ENCODE measurements at regions not wholly inside any gene's neighbourhood (a gene's known extent, or its start where the extent isn't known, plus 50 kb on each side); places are given as distances from the start of the nearest gene placed in this dataset.
A peak's percentile ranks its signal among the peaks of the same experiment; 100 is the strongest.

DNA sequence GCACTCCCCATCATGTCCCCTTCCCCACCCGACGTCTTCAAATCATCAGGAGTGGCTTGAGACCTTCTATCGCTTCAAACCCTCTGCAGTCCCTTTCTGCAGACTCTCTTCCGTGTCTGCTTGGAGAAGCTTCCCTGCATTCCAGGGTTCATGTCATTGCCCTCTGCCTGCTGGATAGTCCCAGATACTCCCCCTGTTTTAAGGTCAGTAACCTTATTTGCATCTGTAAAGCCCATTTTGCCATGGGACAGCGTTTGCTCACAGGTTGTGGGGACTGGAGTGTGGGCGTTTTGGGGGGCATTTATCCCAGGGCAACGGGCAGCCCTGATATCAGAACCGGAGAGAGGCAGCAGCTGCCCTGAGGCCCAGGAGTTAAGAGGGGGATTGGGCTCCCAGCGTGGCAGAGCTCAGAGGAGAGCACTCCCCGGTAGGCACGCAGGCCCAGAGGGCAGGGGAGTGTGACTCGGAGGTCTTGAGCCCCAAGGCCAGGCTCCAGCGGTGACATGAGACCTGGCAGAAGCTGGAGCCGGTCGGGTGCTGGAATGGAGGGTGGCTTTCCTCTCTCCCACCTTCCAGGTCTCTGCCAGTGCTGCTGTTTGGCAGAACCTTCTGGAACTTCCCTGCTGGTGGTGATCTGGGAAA lies 73.8 kb downstream of the RTP5 start:
- DNase-seq: no peak

DNA sequence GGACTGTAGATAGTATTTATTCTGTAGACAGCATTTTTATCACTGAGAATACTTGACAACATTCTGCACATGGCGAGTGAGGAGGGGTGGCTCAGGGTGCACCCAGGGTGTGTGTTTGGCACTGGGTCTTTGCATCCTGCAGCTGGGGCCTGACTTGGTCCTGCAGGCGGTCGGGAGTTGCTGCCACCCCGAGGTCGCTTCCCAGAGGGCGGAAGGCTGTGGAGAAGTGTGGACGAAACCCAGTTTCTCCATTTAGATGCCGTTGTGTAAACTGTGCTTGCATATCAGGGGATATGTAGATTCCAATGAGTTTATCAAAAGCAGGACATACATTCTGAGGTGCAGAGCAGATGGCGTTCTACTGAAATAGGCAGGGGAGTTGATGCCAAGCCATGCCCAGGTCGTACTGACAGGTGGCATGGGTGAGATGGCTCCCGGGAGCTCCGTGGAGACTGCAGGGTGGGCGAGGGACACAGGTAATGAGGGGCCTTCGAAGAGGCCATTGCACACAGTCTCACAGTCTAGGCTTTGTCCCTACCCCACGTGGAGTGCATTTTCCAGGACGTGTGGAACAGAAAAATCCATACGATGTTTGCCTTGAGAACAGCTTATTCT lies 74.5 kb downstream of the RTP5 start:
- no peak for DNase-seq

DNA sequence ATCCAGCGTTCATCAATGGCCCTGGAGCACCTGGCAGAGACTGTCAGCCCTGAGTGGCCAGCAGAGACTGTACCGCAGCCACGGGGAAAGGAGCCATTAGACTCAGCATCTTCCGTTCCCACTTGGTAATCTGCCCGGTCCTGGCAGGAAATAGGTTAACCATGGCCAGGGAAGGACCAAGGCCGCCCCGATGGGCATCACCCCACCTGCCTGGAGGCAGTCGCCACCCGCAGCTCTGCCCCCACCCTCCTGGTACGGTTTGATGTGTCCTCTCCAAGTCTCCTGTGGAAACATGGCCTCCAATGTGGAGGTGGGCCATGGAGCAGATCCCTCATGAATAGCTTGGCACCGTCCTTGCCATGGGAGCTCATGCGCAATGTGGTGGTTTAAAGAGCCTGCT lies 75.3 kb downstream of the RTP5 start:
- DNase-seq: no peak

DNA sequence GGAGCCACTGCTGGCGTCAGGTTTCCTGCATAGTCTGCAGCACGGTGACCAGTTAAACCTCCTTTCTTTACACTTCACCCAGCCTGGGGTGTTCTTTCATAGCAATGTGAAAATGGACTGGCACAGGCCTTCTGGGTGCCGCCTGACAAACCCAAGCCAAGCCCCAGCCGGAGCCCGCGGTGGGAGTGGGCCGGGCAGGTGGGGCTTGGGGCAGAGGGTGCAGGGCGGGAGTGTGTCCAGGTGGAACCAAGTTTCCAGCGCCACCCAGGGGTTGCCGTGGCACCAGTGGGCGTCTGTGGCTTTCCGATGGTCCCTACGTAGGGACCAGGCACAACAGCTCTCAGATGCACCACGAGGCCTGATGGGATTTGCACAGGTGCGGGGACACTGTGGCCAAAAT lies 75.8 kb downstream of the RTP5 start:
- no peak for DNase-seq

DNA sequence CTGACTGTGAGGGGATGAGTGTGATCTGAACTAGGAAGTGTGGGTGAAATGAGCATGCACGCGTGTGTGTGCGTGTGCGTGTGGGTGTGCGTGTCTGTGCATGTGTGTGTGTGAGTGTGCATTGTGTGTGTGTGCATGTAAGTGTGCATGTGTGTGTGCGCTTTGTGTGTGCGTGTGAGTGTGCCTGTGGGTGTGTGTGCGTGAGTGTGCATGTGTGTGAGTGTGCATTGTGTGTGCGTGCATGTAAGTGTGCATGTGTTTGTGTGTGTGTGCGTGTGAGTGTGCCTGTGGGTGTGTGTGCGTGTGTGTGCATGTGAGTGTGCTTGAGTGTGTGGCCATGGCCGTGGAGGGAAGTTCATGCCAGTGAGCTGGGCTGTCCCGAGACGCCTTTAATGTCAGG lies 76.3 kb downstream of the RTP5 start:
- DNase-seq: no peak

DNA sequence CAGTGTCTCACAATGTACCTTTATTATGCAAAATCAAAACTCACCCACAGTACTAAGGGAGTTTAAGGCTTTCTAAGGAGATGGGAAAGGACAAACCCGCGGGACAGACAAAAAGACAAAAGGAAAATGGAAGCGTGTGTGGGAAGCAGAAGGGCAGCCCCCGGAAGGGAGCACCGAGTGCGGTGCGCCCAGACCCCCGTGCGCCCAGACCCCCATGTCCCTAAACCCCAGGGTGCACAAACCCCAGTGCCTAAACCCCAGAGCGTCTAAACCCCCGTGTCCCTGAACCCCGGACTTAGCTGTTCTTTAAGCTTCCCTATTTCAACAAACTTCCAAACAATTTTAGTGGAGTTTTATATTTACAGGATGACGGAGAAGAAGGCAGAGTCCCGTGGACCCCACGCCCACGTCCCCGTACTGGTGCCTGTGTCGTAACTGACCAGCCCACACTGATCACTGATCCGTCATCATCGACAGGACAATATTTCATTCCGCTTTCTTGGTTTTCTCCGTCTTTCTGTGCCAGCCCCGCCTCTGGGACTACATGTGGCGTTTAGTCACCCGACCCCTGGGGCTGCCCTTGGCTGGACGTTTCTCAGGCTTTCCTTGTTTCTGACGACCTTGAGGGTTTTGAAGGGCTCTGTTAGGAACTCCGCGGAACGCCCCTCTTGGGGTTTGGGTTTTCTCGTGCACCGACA lies 76.9 kb downstream of the RTP5 start:
- no peak for DNase-seq

DNA sequence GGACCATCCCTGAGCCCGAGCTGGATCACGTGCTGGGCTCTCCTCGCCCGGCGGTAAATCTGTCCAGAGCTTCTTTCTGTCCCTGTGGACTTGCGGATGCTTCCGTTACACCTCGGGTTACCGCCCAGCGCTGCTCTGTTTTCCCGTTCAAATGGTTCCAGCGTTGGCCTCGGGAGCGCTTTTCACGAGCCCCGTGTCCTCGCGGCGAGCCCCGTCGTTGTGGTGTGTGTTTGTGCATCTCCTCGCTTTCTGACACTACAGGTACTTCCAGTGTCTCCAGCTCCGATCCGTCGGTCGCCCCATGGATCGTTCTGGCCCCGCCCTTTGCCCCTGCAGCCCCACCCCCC lies 77.4 kb downstream of the RTP5 start:
- no peak for DNase-seq

DNA sequence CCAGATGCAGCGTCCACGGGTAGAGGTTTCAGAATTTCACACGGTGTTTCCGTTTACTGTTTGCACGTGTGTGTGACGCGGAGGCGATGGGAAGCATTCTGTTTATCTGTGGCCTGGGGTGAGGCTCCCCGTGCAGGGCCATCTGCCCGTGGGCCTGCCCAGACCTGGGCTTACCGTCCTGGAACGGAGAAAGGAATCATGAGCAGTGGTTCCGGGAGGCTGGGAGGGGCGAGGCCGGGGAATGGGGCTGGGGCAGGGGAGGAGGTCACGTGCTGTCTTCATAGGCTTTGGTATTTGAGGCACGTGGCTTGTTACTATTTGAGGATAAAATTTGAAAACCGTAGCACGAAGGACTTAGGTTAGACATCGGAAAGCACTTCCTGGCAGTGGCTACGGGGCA lies 77.9 kb downstream of the RTP5 start:
- DNase-seq: no peak

DNA sequence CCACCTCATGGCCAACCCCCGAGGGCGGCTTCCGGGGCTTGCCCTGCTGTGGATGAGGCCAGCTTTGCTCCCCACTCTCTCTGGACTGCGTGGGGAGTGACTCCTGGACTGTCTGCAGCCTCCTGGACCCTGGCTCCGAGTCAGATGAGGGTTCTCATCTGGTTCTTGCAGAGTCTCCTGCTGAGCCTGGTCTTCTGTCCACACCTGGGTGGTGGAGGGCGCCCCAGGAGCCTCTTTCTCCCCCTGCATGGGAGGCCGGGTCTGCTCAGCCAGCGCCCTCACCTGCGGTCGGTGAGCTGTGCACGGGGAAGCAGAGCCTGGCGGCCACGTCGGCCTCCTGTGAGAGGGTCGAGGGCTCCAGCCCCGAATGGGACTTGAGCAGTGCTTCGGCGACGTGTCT lies 78.3 kb downstream of the RTP5 start:
- no peak for DNase-seq

DNA sequence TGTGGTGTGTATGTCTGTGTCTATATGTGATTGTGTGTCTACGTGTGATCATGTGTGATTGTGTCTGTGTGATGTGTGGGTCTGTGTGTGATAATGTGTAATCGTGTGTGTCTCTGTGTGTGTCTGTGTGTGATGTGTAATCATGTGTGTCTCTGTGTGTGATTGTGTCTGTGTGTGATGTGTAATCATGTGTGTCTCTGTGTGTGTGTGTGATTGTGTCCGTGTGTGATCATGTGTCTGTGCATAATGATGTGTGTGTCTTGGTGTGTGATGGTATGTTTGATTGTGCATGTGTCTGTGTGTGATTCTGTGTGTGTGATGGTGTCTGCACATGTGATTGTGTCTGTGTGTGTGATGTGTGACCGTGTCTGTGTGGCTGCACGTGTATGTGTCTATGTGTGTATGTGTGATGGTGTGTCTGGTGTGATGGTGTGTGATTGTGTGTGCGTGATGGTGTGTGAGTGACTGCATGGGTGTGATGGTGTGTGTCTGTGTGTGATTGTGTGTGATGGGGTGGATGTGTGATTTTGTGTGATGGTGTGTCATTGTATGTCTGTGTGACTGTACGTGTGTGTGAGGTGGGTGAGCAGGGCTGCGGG lies 78.9 kb downstream of the RTP5 start:
- DNase-seq: no peak

DNA sequence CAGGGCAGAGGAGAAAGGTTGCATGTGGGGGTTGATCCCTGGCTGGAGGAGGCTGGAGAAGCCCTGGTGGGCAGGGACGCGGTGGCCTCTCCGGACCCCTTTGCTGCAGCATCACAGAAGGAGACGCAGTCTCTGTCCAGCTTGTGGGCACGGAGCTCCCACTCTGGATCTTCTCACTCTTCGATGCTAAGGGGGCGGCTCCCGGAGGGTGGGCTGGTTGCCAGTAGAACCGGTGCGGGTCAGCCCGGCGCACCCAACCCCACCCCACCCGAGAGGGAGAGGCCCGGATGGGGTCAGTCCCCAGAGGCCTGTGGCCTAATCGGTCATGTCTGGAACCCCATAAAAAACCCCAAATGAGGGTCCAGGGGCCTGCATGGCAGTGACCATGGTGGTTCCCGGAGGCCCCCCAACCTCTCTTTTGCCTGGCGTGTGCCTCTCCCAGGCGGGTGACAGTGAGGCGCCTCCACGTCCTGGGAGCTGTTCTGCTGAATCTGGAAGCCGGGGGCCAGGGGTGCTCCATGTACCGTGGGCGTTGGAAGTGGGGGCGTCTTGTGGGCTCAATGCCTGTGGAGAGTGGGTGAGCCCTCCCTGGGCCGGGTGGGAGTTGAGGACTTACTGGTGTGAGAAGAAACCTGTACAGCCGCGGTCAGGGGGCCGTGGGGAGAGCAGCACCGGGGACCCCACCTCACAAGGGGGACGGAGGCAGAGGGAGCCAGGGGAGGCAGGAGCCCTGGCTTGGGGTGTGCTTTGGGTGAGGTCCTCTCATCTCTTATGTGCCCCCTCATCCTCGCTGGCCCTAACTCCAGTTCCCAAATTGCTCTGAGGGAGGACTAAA lies 79.6 kb downstream of the RTP5 start:
- DNase-seq: no peak

DNA sequence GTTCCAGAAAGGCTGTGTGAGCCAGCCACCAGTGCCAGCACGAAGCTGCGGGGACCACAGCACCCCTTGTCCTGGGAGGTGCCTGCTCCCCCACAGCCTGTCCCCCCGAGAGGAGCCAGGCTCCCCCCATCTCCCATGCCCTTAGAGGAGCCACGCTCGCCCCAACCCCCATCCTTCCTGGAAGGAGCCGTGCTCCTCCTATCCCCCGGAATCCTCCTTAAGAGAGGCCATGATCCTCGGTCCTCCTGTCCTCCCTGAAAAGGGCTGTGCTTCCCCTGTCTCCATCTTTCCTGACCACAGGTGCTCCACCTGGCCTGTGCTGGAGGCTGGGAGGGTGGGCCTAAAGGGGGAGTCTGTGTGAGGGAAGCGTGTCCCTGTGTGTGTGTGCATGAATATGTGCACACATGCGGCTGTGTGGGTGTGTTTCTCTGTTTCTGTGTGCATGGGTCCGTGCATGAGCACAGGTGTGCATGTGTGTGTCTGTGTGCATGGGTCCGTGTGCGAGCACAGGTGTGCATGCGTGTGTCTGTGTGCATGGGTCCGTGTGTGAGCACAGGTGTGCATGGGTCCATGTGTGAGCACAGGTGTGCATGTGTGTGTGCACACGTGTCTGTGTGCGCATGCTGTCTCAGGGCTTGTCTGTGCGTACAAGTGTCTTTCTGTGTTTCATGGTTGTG lies 80.3 kb downstream of the RTP5 start:
- no peak for DNase-seq

DNA sequence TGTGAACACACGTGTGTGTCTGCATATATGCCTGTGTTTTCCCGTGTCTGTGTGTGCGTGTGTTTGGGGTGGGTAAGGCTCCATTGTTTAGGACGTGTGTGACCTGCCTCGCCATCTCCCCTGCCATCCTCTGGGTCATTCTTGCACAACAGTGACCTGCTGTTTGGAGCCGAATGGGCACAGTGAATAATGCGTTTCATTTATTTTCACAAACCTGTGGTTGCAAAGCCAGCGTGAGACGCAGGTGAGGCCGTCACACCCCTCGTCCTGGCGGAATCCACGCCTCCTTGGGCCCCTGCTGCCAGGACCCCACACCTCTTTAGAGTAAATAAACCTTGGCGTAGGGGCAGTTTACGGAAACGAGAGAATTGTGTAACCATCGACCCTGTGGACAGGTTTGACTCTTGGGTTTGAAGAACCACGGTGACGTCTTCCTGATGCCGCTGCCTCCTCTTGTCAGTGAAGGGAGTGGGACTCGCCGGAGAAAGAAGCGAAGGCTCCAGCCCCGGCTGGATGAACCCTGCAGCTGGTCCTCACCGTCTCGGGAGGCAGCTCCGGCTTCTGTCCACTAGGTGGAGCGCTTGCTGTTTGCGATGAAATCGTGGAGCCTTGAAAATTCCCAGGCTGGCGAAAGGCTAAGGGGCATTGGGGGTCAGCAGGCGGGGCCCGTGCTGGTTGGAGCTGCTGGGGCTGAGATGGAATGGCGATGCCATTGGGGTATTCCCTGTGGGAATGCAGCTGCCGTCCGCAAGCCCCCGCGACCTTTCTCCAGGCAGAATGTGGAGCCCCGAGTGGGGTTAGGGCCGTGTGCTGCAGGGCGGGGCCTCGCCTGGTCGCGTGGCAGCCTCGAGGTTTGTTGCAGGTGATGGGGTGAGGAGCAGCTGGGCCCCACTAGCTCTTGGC lies 81.1 kb downstream of the RTP5 start:
- DNase-seq: peak; percentile 49 to 66

DNA sequence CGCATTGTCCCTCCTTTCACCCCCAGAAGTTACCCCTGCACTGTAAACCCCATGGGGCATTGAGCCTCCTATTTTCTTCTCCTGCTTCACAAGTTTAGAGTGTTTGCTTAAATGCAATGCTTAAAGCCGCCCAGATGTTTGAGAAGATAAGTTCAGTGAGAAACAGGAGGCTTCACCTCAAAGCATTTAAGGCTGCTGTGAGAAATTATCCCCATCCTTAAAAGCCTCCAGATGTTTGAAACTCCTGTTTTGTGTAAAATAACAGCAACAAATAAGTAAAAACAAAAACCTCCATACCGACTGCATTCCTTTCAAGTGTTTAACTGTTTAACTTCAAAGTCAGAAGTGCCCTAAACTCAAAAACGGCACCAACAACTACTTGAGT lies 81.8 kb downstream of the RTP5 start:
- no peak for DNase-seq

DNA sequence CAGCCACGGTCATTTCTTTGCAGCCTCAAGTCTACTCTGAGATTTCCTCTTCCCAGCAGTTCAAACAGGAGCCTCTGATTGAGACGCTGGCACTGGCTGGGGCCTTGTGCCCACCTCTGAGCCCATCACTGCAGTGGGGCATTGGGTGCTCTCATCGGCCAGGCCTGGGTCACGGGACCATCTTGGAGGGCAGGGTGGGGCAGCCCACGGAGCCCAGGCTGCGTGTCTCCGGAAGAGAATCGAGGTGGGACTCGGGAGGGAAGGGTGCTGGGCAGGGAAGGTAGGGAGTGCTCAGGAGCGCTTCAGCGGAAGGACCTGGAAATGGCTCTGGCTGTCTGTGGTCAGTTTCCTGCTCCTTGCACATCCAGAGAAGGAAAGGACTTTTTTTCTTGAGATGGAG lies 82.4 kb downstream of the RTP5 start:
- DNase-seq: no peak

DNA sequence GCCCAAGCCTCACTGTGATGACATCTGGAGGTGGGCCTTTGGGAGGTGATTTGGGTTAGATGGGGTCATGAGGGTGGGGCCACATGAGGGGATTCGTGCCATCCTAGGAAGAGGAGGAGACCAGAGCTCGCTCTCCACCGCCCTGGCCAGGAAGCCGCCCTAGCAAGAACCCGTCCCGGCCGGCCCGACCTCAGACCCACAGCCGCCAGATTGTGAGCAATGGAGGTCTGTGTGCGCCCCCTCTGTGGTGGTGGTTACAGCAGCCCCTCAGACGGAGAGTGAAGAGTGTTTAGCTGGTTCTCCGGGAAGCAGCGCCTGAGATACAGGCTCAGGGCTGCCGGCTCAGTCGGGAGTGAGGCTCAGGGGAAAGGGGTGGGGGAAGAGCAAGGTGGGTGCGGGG lies 83.3 kb downstream of the RTP5 start:
- no peak for DNase-seq

DNA sequence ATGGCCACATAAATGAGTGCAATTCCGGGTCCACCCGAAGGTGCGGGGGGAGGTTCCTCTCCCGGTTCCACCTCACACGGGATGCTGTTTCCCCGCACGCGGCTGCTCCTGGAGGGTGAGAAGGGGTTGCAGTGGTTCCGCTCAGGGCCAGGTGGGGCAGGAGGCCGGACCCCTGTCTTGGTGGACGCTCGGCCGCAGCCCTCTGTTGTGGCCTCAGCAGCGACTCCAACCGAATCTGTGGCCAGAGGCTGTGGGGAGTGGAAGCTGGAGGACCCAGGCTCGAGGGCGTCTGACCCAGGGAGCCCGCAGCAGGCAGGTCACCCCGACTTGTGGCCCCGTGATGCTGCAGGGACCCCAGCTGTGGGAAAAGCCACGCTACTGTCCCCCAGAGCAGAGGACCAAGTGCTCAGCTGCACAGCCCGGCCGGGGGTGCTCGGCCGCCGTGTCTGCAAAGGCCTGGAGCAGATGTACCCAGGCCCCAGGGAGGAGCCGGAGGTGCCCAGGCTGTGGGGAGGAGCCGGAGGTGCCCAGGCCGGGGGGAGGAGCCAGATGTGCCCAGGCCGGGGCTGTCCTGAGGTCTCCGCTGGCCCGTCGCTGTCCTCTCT lies 83.9 kb downstream of the RTP5 start:
- no peak for DNase-seq

DNA sequence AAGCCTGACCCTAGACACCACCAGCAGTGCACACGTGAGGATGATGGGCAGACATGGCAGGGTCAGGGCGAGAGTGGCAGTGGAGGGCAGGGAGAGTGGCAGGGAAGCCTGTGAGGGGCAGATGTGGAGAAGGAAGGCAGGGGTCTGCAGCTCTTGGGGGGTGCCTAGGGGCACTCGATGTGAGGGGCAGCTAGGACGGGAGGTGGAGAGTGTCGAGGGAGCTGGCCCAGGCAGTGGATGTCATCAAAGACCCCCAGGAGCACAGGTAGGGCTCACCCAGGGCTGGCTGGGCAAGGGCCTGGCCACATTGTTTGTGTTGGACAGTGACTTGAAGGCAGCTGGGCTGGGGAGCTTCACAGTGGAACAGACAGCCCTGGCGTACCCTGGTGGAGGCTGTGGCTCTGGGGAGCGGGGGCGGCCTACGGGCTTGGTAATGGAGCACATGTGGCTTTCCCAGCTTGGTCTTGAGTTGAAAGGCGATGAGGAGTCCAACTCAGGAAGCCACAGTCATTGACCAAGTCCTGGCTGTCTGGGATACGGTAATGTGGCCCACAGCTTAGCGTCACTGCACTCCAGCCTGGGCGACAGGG lies 87.1 kb downstream of the RTP5 start:
- DNase-seq: no peak

DNA sequence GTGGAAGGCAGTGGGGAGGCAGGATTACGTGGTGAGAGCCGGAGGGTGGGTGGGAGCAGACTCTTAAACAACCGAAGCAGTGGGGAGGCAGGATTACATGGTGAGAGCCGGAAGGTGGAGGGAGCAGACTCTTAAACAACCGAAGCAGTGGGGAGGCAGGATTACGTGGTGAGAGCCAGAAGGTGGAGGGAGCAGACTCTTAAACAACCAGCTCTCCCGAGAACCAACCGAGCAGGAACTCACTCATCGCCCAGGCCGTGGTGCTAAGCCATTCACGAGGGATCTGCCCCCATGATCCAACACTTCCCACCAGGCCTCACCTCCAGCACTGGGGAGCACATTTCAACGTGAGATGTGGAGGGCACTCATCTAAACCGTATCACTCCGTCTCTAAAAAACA lies 87.7 kb downstream of the RTP5 start:
- no peak for DNase-seq

DNA sequence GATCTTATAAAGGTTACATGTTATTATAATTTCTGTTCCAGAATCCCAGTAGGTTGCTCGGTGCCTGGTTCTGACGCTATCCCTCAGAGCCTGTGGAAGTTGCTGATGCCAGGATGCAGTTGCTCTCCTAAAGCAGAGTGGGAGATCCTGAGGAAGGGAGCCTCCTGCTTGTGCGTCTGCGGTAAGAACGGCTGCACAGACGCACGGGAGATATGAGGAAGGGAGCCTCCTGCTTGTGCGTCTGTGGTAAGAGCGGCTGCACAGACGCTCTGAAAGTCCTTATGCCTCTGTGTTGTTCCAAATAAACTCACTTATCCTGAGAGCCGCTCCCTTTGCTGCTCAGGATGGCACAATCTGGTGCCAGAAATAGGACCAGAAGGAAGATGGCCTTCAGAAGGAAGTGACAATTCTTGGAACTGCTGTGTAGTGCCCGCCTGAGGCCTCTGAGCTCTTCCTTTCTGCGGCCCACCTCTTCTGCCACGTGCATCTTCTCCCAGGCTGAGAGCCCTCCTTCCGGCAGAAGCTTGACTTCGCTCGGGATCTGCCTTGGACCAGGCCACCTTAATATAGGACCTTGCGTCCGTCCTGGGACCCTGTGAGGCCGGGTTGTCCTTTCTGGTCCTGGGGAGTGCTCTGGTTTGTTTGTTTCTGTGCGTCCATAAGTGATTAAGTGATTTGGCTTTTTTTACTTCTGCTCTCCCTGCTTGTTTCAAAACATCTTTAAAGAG lies 89.5 kb downstream of the RTP5 start:
- DNase-seq: no peak

All from stimulated activated CD4-positive, alpha-beta T cell treated with anti-CD3 and anti-CD28 coated beads, Interleukin-4, amount 100 ng/mL, for 4 hours (primary cell).